GM19043 (cell line): ENCODE measurements at regions not wholly inside any gene's neighbourhood (a gene's known extent, or its start where the extent isn't known, plus 50 kb on each side); places are given as distances from the start of the nearest gene placed in this dataset.

Experiments
- ATAC-seq: cut with Tn5 transposase; IDR thresholded peaks from one replicate; pipeline ENCODE4 v1.9.1; 2021; ENCODE audit warnings: low read depth; ENCODE audit not compliant: unreplicated experiment

DNA sequence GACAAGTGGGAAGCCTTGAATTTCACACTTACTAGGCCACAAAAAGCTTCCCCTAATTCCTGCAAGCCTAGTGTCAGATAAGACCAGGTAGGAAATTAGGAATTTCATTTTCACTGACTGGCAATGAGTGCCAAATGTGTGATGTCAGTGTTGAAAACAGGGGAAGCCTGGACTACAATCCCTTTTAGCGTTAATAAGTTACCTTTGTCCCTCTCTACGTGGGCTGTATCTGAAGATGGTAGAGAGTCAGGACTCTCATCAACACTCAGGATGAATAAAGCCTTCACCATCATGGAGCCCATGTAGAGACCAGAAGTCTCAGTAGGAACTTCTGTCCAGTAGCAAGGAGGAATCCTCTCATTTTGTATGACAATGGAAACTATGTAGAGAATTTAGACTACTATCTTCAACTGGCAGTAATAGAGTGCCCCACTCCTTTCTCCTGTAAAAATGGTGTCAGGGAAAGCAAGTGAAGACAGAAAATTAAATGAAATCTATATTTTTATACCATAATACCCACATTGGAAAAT lies 324.1 kb upstream of the KLHL1 start:
- no peak for ATAC-seq

DNA sequence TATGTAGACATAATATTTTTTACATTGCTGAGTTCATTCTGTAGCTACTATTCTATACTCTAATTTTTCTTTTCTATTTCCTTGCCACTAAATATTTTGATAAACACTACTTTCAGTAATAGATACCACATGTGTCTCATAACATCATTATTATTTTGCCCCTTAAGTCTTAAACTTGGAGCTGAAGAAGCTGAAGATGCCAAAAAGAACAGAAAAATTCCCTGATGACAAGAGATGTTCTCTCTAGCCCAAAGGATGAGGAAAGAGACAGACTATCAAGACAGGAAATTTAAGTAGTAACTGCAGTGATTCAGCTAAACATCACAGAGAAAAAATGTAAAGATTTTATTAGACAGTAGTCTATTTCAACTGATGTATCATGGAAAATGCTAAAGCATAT lies 322.0 kb upstream of the KLHL1 start:
- no peak for ATAC-seq

DNA sequence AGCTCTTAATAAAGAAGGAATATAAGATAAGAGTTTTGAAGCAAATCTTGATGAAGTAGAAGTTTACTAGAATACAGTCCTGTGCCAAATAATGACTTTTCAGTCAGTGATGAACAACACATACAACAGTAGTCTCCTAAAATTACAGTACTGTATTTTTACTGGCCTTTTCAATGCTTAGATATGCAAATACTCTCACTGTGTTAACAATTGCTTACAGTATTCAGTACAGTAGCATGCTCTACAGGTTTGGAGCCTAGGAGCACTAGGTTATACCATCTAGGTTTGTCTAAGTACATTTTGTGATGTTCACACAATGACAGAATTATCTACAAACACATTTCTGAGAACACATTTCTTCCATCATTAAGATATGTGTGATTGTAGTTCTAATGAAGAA lies 316.7 kb upstream of the KLHL1 start:
- ATAC-seq = no peak

DNA sequence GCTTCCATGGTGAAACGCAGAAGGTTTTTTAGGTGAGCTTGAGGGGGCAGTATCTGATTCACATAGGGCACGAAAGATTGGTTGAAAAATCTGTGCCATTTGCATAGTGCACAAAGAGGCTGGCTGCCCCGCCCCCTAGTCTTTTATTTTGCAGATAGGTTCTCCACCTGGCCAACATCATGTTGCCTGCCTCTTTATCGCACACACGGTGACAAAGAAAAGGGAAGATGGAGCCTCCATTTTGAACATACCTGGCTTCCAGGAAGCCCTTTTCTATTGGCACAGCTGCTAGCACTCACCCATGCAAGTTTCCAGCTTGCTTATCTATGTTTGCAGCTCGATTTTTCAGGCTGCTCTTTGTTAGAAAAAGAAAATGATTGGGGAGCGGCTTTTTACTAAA lies 316.2 kb upstream of the KLHL1 start:
- ATAC-seq = no peak

DNA sequence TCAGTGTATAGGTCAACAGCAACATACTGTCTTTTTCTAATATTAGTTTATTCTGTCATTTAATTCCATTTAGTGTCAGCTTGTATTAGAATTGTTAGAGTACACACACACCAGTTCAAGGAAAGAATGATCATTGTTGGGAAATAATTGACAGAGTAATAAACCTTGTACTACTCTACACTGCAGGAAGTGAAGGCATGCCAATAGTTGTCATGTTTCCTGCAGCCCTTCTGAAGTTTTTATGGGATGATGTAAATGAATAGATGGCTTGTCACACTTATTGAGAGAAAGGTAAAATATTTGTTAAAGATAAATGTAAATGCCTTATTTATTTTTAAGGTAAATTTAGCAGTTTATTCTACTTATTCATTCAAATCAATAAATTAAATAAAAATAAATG lies 306.9 kb upstream of the KLHL1 start:
- no peak for ATAC-seq

DNA sequence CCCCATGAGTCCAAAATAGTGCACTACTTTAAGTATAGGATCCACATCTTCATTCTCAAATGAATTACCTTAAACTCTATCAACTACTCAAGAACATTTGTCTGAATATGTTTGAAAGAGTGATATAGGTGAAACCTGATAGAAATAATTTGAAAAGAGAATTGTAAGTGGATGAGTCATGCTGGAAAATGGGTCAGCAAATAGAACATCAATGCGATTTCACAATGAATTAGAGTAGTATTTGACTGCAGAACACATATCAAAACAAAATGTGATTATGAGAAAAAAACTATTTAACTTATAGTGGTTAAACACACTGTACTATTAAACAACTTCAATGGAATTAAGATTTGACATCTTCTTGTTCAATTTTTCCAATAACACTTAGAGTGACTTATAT lies 300.6 kb upstream of the KLHL1 start:
- no peak for ATAC-seq

DNA sequence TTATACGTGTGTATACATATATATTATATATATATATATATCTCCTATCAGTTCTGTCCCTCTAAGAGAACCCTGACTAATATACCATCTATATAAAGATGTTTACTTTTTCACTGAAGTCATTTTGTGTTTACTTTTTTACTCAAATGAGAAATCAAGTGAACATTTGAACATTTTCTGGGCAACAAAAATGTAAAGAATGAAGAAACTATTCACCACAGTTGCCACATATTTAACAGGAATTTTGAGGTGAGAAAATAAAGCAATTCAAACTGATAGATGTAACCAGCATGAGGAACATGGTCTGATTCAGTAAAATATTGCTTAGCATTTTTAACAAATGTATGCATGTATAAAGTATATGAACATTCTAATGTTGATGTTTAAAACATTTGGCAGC lies 299.2 kb upstream of the KLHL1 start:
- no peak for ATAC-seq

DNA sequence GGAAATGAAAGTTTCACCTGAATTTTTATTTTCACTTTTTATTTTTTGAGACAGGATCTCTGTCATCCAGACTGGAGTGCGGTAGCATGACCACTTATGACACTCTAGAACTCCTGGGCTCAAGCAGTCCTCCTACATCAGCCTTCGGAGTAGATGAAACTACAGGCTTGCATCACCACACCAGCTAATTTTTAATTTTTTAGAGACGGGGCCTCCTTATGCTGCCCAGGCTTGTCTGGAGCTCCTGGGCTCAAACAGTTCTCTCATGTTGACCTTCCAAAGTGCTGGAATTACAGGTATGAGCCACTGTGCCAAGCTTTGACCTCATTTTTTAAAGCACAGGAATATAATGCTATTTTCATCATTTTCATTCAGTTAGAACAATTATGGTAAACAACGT lies 297.0 kb upstream of the KLHL1 start:
- no peak for ATAC-seq

DNA sequence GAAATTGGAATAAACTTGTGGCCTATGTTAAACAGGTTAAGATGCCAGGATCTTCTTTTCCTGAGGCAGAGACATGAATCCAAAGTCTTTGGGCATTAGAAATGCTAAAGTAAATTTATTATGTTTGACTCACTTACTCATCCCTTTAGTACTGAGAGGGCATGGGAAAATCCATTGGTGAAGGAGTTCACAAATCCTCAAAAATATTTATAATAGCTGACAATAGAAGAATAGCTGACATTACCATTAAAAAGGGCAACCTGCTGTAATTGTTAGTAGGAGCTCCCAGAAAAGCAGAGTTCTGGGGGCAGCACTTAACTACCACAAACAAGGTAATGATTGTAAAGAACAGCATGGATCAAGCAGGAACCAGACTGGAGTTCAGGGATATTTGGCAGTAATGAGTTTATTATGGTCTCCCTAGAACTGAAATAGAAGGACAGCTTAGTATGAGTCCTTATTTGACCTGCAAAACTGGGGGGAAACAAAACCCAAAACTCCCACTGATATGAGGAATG lies 285.8 kb upstream of the KLHL1 start:
- no peak for ATAC-seq

DNA sequence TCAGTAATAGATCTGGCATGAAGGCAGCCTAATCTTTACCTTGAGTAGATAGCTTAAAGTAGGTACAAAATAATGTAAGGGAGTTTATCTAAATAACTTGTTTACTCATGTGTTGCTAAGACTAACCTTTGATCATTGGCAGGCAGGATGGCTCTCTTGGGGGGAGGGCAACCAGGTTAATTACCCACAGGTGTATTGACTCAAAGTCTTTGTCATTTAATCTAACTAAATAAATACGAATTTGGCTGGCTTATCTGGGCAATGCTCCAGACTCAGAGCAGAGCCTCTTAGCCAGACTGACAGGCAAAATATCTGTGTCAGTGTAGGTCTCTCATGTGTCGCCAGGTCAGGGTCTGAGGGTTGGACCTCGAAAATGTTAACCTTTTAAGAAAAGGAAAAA lies 283.4 kb upstream of the KLHL1 start:
- no peak for ATAC-seq

DNA sequence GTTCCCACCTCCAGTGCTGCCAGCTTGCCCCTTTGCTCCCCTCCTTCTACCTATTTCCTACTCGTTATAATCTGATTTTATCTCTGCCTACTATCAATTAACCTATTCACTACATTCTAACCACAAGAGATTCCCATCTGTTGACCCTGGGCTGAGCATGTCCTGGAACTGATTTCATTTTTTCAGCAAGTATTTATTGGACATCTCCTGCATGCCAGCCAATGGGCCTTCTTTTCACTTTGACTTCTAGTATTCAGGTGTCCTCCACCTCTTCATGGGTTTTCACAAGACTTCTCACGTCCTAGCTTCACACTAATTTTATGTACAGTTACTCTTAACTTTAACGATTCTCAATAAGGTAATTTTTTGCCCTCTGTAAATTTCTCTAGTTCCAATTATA lies 282.7 kb upstream of the KLHL1 start:
- no peak for ATAC-seq

DNA sequence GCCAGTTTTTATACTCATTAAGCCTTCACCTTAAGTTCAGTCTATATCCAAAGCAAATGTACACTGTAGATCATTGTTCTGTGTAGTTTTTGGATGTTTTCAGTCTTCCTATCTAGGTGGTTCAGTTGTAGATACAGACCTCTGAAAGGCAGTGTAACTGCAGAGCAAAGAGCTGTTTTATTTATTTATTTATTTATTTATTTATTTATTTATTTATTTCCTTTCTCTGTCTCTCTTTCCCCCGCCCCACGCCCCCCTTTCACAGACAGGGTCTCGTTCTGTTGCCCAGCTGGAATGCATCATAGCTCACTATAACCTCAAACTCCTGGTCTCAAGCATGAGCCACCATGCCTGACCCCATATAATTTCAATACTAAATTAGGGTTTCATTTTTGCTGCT lies 281.8 kb upstream of the KLHL1 start:
- ATAC-seq = no peak

DNA sequence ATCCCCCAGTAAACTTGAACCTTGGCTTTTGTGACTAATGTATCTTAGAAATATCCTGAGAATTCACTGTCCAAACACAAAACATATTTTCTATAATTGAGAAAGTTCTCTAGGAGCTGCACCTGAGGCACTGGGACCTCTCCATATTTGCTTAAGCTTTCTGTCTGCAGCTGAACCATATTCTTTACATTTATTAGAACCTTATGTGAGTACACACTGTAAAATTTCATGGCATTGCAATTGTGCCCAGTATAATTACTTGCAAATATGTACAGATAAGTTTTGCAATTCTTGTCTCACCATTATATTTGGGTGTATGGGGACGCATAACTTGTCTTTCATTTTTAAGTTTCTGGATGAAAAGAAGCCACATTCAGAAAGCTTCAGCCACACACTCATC lies 280.7 kb upstream of the KLHL1 start:
- ATAC-seq = no peak

DNA sequence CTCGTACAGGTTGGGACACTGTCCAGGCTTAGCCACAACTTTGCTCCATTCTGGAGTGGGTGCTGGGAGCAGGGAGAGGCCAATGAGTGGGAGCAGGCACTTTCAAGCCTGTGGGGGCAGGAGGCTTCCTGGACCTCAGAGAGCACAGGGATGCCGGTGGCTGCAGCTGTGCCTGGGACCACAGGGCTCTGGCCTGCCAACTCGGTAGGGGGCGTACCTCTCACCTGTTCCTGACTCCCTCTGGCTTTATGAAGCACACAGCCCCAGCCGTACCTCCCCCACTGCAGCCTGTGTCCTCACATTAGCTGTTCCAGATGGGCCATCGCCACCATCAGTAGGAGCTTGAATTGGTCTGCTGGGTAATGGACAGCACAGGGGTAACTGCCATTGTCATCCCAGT lies 278.7 kb upstream of the KLHL1 start:
- no peak for ATAC-seq

DNA sequence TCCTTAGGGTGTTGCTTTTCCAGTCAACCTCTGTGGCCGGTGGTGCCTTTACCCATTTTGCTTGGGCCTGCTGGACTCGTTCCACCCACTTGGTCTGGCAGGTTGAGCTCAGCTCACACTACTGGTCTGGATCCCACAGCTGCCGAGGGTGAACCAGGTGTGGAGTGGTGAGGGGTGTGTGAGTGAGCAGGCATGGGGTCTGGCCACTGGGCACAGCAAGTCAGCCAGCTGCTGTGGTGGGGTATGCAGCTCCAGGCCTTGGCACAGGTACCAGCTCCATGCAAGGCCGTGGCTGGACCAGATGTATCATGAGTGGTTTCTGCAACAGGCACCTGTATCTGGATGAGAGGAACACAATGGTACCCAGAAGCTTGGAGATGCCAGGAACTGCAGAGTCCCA lies 277.6 kb upstream of the KLHL1 start:
- no peak for ATAC-seq

DNA sequence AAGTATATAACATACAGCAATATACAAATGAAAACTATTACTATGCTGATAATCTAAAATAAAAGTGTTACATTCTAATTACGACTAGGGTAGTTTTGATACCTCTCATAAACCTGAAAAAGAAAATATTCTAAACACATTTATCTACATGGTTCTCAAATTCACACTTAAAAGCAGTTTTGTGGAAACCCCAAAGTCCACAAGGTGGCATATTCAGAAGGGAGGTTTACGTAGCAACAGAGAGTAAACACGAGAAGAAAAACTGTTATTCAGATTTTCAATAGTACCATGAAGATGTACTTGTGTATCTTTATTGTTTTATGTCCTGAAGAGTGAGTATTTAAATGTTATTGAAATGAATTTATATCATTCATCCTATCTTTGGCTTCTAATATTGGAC lies 275.9 kb upstream of the KLHL1 start:
- no peak for ATAC-seq

DNA sequence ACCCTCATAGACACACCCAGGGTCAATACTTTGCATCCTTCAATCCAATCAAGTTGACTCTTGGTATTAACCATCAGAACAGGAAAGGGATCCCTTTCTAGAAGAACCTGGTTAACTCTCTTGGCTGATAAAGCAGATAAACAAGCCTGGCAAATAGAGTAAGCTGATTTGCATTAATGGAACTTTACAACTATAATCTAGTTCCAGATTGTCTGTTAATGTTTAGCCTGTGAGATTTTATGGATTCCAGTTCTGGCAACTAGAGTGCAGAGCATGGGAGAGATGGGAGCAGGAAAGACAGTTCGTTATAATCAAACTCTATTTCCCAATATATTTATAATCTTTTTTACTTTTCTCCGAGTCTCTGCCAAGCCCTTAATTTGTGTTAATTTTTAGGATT lies 272.6 kb upstream of the KLHL1 start:
- ATAC-seq = no peak

DNA sequence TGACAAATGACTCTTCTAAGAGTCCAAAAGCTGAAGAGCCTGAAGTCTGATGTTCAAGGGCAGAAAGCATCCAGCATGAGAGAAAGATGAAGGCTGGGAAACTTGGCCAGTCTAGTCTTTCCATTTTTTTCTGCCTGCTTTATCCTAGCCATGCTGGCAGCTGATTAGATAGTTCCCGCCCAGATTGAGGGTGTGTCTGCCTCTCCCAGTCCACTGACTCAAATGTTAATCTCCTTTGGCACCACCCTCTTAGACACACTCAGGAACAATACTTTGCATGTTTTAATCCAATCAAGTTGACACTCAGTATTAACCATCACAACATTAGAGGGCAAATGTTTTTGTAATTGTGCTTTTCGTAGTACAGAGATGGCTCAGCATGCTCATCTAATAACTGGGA lies 267.5 kb upstream of the KLHL1 start:
- ATAC-seq = no peak

DNA sequence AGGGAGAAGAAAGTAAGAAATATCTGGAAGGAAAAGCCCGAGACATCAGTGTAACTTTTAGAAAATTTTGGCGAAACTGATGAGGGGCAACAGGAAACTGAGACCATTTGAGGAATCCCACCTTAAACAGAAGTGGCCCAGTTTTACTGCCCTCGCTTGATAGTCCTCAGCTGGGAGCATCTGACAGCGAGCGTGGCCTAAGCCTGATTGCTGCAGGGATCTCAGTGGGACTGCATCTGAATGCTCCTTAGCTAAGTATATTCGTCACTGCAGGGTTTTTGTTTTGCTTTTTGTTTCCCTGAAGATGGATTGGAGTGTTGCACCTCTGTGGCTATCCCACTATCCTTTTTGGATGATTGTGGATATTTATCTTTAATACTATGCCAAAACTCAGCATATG lies 262.7 kb upstream of the KLHL1 start:
- no peak for ATAC-seq

DNA sequence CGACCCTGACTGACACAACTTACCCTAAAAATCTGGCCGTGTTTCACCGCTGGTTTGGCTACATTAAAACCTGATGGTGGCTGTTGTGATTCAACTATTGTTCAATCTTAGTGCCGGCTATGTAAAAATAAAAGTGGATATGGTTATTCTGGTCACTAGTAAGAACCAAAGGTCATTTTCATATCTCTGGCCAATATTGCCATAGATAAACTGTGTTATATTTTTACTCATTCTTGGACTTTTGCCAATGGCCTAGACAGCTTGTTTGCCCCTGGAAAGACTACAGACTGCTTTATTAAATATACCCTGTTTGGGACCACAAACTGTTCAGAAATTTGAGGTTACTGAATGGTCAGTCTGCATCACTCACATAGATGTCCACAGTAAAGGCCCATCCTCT lies 258.5 kb upstream of the KLHL1 start:
- ATAC-seq = no peak

DNA sequence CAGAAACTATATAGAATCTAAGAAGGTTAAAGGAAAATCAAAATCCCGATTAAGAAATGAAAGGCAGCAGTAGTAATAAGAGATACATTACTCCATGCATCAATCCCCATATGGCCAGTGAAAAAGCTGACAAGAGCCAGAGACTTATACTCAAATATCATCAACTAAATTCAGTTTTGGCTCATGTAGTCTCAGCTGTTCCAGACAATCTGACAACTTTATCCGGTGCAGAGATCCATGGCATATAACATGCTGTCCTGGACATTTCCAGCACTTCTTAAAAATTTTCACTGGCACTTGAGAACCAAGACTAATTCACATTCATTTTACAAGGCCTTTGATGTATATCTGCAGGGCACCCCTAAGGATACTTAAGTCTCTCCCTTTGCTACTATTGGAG lies 255.7 kb upstream of the KLHL1 start:
- no peak for ATAC-seq

DNA sequence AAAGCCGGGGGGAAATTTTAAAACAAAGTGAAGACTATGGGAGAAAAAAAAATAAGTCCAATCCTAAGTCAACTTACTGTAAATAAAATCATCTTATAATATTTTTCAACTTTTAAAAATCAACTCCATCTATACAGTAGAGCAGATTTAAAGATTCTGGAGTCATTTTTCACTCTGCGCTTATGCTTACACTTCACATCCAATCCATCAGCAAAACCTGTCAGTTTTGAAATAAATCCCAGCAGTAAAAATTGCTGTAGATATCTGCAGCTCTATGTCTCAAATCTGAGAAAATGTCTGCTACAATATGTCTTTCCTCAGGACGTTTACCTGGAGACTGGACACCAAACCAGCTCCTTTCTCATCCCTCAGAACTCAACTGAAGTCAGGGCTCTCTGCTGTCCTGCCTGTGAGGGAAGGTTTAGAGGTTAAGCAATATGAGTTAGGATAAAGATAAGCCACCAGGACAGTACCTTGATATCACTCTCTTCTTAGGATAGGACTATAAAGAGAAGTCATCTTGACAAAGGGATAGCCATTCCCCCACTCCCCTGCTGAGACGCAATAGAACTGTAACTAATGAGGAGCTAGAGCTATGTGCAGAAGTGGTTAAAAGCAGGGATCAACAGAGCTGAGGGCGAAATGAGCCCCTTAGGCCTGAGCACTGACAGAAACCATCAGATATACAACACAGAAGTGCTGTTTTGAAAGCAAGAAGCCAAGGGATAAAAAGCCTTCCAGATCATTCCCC lies 254.7 kb upstream of the KLHL1 start:
- ATAC-seq = no peak

DNA sequence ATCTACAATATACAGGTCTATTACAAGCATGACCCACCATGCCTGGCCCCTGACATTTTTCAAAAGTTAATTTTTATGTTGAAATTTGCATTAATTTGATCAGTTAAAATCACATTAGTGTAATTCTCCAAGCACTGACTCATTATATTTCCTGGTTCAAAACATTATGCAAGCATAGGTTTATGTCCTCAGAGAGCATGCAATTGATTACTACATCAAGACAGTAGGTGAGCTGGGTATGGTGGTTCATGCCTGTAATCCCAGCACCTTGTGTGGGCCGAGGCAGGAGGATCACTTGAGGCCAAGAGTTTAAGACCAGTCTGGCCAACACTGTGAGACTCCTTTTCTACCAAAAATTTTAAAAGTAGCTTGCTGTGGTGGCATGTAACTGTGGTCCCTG lies 248.8 kb upstream of the KLHL1 start:
- ATAC-seq = no peak
